Tongue (tissue), 1 donor: ENCODE measurements at regions not wholly inside any gene's neighbourhood (a gene's known extent, or its start where the extent isn't known, plus 50 kb on each side); places are given as distances from the start of the nearest gene placed in this dataset.
A peak's percentile ranks its signal among the peaks of the same experiment; 100 is the strongest.

Experiments
- DNase-seq: peaks from one replicate; pipeline ENCODE4 v3.0.0-alpha.2; 2015

- peak; percentile 48 for DNase-seq
Measured at GRCh38 chr2:14910654-14911053, 278.1 kb downstream of the LRATD1 start.

GRCh38 chr2:14915983-14916382, 283.5 kb downstream of the LRATD1 start:
- DNase-seq: no peak

- DNase-seq: no peak
Measured at GRCh38 chr2:14923820-14924580, 291.5 kb downstream of the LRATD1 start.

DNA sequence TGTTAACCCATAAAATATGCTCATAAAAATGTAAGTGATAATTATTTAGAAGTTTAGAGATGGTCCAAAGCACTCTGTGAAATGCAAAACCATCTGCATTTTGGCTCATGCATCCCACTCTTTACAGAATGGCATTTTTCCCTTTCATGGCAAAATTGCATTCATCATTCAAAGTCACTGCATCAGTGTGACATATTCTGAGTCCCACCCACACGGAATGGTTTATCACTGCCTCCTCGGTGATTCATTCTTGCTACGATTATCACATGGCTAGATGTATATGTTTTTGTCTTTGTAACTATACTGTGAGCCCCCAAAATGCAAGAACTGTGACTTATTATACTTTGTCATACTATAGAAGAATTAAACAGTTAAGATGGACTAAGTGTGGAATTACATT, 293.0 kb downstream of the LRATD1 start:
- DNase-seq: no peak

DNA sequence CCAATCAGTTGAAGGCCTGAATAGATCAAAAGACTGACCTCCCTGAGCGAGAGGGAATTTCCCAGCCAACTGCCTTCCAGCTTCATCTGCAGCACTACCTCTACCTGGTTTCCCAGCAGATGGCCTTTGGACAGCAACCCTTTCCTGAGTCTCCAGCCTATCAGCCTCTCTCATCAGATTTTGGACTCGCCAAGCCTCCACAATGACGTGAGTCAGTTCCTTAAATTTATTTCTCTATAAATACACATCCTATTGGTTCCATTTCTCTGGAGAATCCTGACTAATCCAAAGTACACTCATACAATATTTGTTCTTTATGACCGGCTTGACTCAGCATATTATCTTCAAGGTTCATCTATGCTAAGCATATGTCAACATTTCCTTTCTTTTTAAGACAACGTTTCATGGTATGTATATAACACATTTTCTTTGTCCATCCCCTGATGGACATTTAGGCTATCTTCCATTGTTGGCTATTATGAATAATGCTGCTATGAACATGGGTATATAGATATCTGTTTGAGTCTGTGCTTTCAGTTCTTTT, 294.6 kb downstream of the LRATD1 start:
- DNase-seq: no peak

GRCh38 chr2:14928056-14928455, 295.5 kb downstream of the LRATD1 start:
- no peak for DNase-seq

GRCh38 chr2:14930441-14930840, 297.9 kb downstream of the LRATD1 start:
- no peak for DNase-seq

DNA sequence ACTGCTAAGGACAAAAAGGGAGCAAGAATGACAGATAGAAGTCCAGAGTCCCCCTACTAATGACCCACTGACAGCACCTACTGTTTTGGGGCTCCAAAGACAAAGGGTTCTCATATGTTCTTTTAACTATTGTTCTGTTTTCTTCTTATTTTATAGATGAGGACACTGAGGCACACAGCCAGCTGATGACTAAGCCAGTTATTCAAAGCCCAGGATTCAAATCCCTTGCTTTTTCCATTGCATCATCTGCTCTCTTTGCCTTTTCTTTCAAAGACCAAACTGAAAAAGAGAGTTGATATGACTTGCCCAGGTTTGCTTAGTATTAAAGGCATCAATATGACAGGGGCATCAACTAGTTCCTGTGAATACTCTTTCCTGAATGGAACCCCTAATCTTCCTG, 299.8 kb downstream of the LRATD1 start:
- DNase-seq: no peak

DNA sequence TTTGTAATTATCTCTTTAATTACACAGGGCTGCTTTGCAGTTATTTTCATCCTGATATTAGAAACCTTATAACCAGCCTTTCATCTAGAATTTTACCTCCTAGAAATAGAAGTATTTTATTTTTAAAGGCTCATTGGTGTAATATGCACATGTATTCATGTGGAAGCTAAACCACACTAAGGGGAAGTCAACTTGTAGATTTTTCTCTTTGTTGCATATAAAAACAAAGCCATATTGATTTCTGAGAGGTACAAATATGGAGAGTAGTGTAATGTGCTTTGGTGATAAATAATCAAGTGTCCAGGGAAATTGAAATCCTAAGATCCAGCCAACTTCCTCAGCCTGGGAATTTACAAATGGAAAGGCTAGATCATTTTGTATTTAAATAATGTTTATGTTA, 301.2 kb downstream of the LRATD1 start:
- DNase-seq: no peak

DNA sequence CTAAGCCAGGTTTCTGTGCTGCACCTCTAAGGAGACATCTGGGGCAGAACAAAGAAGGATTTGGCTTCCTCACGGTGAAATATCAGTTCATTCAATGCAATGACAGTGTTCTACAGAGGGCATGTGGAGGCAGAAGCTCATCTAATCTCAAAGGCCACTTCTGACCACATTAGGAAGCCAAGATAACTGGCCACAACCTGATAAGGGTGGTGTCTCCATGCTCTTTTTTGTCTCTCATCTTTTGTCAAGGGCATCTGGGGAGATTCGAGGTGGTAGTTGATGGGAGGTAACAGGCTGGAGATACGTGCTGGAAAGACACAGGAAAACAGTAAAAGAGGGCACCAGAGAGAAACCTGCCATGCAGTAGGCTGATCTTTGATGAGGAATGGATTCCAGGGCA, 303.9 kb downstream of the LRATD1 start:
- no peak for DNase-seq

GRCh38 chr2:14937336-14937735, 304.8 kb downstream of the LRATD1 start:
- no peak for DNase-seq

GRCh38 chr2:14941151-14941631, 308.7 kb downstream of the LRATD1 start:
- peak; percentile 89 for DNase-seq

GRCh38 chr2:14942987-14943386, 310.5 kb downstream of the LRATD1 start:
- no peak for DNase-seq

- peak; percentile 11 for DNase-seq
Measured at GRCh38 chr2:14944562-14945346, 312.2 kb downstream of the LRATD1 start.

DNA sequence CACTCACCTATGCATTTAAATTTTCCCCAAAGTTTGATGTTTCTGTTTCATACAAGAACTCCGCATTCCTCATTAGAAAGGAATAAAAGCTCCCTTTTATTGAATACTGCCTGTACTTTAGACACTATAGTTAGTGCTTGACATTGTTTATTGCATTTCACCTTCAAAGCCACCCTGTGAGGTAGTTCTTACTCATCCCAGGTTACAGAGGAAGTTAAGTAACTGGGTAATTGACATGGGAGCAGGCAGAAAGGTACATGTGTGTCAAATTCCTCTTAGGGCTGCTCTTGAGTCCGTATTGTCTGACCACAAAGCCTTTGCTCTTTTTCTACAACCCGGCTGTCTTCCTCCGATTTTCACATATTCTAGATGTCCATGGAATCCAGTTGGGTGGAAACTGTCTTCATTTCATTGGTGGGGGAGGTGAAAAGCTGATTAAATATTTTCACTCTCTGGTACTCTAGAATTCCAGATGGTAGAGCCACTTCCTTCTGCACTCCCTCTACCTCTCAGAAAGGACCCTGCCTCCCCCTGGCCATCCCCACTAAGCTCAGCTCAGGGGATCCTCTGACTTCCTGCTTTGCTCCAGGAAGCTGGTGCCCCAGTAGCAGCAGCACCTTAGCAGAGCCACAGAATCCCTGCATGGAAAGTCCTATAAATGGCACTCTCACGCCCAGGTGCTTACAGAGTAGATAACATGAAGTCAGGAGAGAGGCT, 319.2 kb downstream of the LRATD1 start:
- no peak for DNase-seq

DNA sequence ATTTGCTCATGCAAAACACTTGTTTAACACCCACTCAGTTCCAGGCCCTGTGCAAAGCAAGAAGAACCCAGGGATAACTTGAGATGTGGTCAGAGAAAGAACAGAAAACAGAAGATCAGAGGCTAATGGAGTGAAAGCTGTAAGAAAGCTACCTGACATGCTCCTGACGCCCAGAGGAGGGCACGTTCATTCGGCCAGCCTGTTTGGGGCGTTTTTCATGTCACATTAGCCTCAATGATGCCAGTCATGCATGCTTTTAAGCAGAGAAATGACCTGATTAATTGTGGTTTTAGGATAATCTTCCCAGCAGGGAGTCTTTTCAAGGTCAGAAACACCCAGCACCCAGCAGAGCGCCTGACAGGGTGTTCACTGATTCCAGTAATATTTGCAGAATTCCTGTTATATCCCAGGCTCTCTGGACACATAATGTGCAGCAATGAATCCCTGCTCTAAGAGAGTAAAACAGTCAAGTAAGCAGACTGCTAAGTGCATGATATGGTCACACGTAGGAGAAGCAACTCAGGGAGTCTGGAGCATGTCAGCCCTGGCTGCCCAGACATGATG, 320.0 kb downstream of the LRATD1 start:
- no peak for DNase-seq

DNA sequence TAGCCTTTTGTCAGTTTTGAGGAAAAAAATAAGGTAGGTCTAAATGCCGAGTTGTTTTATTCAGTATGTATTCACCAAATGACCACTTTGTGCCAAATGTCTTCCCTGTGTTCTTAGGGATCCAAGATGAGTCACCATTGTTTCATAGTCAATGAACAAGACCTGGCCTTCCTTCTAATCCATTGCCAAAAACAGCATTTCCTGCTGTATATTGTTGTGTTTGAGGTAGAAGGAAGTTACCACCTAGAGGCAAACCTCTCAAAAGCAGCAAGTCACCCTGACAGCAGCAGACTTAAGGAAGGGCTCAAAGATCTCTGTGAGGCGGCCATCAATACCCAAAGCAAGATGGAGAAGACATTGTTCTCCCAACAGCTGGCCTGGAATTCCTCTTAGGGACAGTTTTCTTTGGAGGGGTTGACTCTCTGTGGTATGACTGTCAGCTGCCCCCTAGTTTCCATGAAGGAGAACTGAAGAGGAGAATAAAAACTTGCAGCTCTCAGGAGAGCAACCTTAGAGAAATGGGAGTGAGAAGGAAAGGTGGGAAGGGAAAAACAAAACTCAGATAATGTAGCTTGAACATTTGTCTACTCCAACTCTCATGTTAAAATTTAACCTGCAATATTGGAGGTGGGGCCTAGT, 328.3 kb downstream of the LRATD1 start:
- no peak for DNase-seq

DNA sequence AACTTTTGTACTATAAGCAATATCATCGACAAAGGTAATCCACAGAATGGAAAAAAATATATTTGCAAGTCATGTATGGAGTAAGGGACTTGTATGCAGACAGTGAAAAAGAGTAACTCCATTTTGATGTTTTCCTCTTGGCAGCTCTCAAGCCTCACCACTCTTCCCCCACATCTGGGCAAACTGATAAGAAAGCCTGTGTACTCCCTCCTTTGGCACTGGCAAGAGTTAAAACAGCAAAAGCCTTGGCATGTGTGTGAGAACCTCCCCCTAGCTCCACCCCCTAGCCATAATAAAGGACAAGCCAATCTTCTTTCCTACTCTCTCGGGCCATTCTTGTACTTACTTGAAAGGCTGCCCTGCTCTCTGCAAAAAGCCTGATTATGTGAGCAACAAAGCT, 335.2 kb downstream of the LRATD1 start:
- DNase-seq: no peak

GRCh38 chr2:14975381-14975780, 342.9 kb downstream of the LRATD1 start:
- DNase-seq: no peak

DNA sequence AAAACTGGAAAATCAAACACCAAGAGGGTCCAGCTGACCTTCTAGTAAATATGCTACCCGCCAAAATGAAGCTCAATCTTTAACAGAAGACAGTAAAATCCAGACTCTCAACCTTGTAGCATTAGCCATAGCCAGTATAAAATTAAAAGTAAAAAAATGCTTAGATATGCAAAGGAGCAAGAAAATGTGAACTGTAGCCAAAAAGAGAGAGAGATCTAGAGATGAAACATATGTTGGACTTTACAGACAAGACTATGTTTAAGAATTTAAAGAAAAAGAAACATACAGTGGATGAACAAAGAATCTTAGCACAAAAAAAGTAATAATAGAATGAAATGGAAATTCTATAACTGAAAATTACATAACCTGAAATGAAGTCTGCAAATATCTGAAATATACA, 344.5 kb downstream of the LRATD1 start:
- no peak for DNase-seq

GRCh38 chr2:14978845-14979244, 346.3 kb downstream of the LRATD1 start:
- no peak for DNase-seq

DNA sequence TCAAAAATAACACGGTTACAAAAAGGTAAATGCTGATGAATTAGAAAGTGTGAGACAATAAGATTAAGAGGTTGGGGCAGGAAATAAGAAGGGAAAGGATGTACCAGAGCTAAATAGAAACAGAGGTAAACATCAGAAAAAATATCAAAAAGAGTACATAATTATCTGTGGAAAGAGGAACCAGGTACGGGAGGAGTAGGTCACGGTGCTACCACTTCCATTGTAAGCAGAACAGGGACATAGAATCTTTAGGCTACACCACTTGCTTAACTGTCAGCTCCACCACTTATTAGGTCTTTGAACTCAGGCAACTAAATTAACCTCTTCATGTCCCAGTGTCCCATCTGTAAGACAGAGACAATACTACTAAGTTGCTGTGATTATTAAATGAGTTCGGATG, 350.3 kb downstream of the LRATD1 start:
- no peak for DNase-seq
